CD4-positive, alpha-beta T cell treated with Interleukin-15 for 1 hour (primary cell): ENCODE measurements at regions not wholly inside any gene's neighbourhood (a gene's known extent, or its start where the extent isn't known, plus 50 kb on each side); places are given as distances from the start of the nearest gene placed in this dataset.
"Not testable (repeated sequence)": the region's sequence is repeated elsewhere in the genome, so short reads cannot be mapped to it uniquely, and the experiment has no call there.

Experiments
- DNase-seq: peaks from one replicate; pipeline ENCODE4 v3.0.0-alpha.2; 2020

GRCh38 chr22:48782811-48783511 is 1044.7 kb downstream of the BRD1 start:
- no peak for DNase-seq

GRCh38 chr22:48782326-48782725 is 1045.3 kb downstream of the BRD1 start:
- no peak for DNase-seq

GRCh38 chr22:48781868-48782267 is 1045.8 kb downstream of the BRD1 start:
- DNase-seq, result no peak

GRCh38 chr22:48781391-48781790 is 1046.3 kb downstream of the BRD1 start:
- no peak for DNase-seq

GRCh38 chr22:48780597-48781277 is 1046.9 kb downstream of the BRD1 start:
- DNase-seq, result no peak

GRCh38 chr22:48779661-48780596 is 1047.7 kb downstream of the BRD1 start:
- DNase-seq, result no peak

- DNase-seq, result no peak
Observed at GRCh38 chr22:48779211-48779643, 1048.4 kb downstream of the BRD1 start.

GRCh38 chr22:48778308-48779195 is 1049.1 kb downstream of the BRD1 start:
- no peak for DNase-seq

GRCh38 chr22:48772286-48772907 is 1055.3 kb downstream of the BRD1 start:
- DNase-seq, result no peak

- DNase-seq, result no peak
Observed at GRCh38 chr22:48765595-48765994, 1062.1 kb downstream of the BRD1 start.

GRCh38 chr22:48761546-48761945 is 1066.1 kb downstream of the BRD1 start:
- DNase-seq, result peak; percentile 11

- no peak for DNase-seq
Observed at GRCh38 chr22:48760481-48761390, 1066.9 kb downstream of the BRD1 start.

GRCh38 chr22:48758881-48759875 is 1068.5 kb downstream of the BRD1 start:
- DNase-seq, result no peak

- DNase-seq, result no peak
Observed at GRCh38 chr22:48757985-48758561, 1069.6 kb downstream of the BRD1 start.

GRCh38 chr22:48757581-48757980 is 1070.1 kb downstream of the BRD1 start:
- DNase-seq, result no peak

GRCh38 chr22:48757135-48757534 is 1070.5 kb downstream of the BRD1 start:
- not testable (repeated sequence) for DNase-seq

- no peak for DNase-seq
Observed at GRCh38 chr22:48756146-48757111, 1071.2 kb downstream of the BRD1 start.
